Caco-2 (cell line): ENCODE measurements at regions not wholly inside any gene's neighbourhood (a gene's known extent, or its start where the extent isn't known, plus 50 kb on each side); places are given as distances from the start of the nearest gene placed in this dataset.

ENCODE experiments used
- BruUV-seq: library from RNA; stranded (reverse); fragments of 400-500 nt; replicated peaks from 2 replicates; lab custom pipeline; 2021; lab: Mats Ljungman, UMichigan
- CTCF ChIA-PET: fragments of 300-600 bp; sonication (Branson Sonifier 250); formaldehyde crosslinking; loops from one replicate; lab custom pipeline; 2022; ENCODE audit warnings: antibody characterized with exemption; lab: Charles Lee
- POLR2A ChIA-PET: fragments of 300-600 bp; sonication (Branson Sonifier 250); formaldehyde crosslinking; loops from one replicate; lab custom pipeline; 2022; ENCODE audit warnings: antibody characterized with exemption; lab: Charles Lee
- DNase-seq, 2 experiments: peaks; one replicate each; pipeline versions ENCODE4 v3.0.0 to v3.0.0-alpha.2; 2020 to 2022
- H3K27me3 ChIP-seq: replicated peaks from 2 replicates; pipeline ENCODE4 v1.6.0; 2011; ENCODE audit warnings: low read length; ENCODE audit not compliant: control insufficient read depth, insufficient read depth
- H3K36me3 ChIP-seq: 2 replicates; pipeline ENCODE4 v1.5.1; 2011; ENCODE audit warnings: low read length; ENCODE audit not compliant: control insufficient read depth, insufficient read depth
- H3K4me1 ChIP-seq: fragments of 250-450 bp; sonication (Bioruptor Pico); 2 replicates; pipeline ENCODE4 v1.5.1; 2020; ENCODE audit warnings: mild to moderate bottlenecking
- H3K4me3 ChIP-seq: 2 replicates; pipeline ENCODE4 v1.5.1; 2011; ENCODE audit warnings: low read depth, mild to moderate bottlenecking, control low read depth, low read length
- H3K9me3 ChIP-seq: fragments of 250-450 bp; sonication (Bioruptor Pico); 2 replicates; pipeline ENCODE4 v1.5.1; 2020; ENCODE audit warnings: mild to moderate bottlenecking, moderate library complexity
- H3K27ac Mint-ChIP-seq: one replicate; pipeline ENCODE4 v1.8.0; 2022; ENCODE audit warnings: mixed read lengths; ENCODE audit not compliant: unreplicated experiment
- H3K27me3 Mint-ChIP-seq: one replicate; pipeline ENCODE4 v1.8.0; 2022; ENCODE audit warnings: mixed read lengths; ENCODE audit not compliant: insufficient read depth, unreplicated experiment
- H3K36me3 Mint-ChIP-seq: one replicate; pipeline ENCODE4 v1.8.0; 2022; ENCODE audit warnings: mild to moderate bottlenecking, mixed read lengths; ENCODE audit not compliant: insufficient read depth, unreplicated experiment
- H3K4me1 Mint-ChIP-seq: one replicate; pipeline ENCODE4 v1.8.0; 2022; ENCODE audit warnings: low read depth, mixed read lengths; ENCODE audit not compliant: unreplicated experiment
- H3K4me3 Mint-ChIP-seq: one replicate; pipeline ENCODE4 v1.8.0; 2022; ENCODE audit warnings: mild to moderate bottlenecking, moderate library complexity, mixed read lengths; ENCODE audit not compliant: unreplicated experiment
- H3K9me3 Mint-ChIP-seq: one replicate; pipeline ENCODE4 v1.8.0; 2022; ENCODE audit warnings: mixed read lengths; ENCODE audit not compliant: unreplicated experiment
- intact Hi-C: fragments of 100-400 bp; cut with micrococcal nuclease; formaldehyde crosslinking; loops from one replicate; pipeline ENCODE4 v1.10.0; 2022; ENCODE audit not compliant: unreplicated experiment
- TF ChIP-seq, protein P1 (sequence below), 2 experiments: fragments of 200-600 bp in 1 of 2; IDR thresholded peaks; 1 replicate in 1 of 2; 2 replicates in 1 of 2; pipeline versions ENCODE4 v1.5.1 to v1.8.0; 2011 to 2022; ENCODE audit warnings: antibody characterized with exemption in 1 of 2, control low read depth in 1 of 2, inconsistent platforms in 1 of 2, low read depth in 1 of 2, low read length in 1 of 2, mild to moderate bottlenecking in 1 of 2, moderate library complexity in 1 of 2; ENCODE audit not compliant: insufficient read depth in 1 of 2, severe bottlenecking in 1 of 2, unreplicated experiment in 1 of 2

DNA sequence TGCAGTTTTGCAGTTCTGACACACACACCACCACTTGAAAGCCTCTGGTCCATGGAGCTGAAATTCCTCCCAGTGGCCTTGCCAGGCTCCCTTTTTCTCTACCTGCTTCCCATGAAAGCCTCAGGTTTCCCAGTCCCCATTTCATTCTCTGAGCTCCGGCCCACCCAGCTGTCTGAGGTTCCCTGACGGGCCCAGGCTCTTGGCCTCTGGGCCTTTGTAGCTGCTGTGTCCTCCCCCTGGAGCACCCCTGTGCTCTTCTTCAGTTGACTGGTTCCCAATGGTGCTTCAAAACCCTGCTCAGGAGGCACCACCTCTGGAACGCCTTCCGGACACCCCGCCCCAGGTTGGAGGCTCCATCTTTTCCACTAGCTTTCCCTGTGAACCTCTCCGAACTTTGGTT lies 155.9 kb upstream of the SHB start:
- Histone ChIP-seq H3K9me3 (peaks cover 9% of the 10 kb centered on the region), H3K27me3 (no peaks in the 10 kb centered on the region), H3K36me3 (no peaks in the 10 kb centered on the region), H3K4me1 (peaks cover 24% of the 10 kb centered on the region), H3K4me3 (no peak overlapping the region)
- TF ChIP-seq, protein P1, sequence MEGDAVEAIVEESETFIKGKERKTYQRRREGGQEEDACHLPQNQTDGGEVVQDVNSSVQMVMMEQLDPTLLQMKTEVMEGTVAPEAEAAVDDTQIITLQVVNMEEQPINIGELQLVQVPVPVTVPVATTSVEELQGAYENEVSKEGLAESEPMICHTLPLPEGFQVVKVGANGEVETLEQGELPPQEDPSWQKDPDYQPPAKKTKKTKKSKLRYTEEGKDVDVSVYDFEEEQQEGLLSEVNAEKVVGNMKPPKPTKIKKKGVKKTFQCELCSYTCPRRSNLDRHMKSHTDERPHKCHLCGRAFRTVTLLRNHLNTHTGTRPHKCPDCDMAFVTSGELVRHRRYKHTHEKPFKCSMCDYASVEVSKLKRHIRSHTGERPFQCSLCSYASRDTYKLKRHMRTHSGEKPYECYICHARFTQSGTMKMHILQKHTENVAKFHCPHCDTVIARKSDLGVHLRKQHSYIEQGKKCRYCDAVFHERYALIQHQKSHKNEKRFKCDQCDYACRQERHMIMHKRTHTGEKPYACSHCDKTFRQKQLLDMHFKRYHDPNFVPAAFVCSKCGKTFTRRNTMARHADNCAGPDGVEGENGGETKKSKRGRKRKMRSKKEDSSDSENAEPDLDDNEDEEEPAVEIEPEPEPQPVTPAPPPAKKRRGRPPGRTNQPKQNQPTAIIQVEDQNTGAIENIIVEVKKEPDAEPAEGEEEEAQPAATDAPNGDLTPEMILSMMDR (IDR thresholded peaks at IDR 0.05; ENCODE audit: insufficient read depth in 1 of 2, low read depth in 1 of 2, low read length in 1 of 2, severe bottlenecking in 1 of 2, unreplicated experiment in 1 of 2), result no peak
- Mint-ChIP-seq H3K27me3 (no peaks in the 10 kb centered on the region), H3K4me3 (no peak overlapping the region), H3K4me1 (peaks cover 8% of the 10 kb centered on the region), H3K9me3 (peaks cover 19% of the 10 kb centered on the region), H3K27ac (no peak overlapping the region), H3K36me3 (peaks cover 5% of the 10 kb centered on the region)
- BruUV-seq, result no TSS peak
- ChIA-PET POLR2A (no interaction called here), CTCF (no interaction called here)
- DNase-seq, result no peak
- intact Hi-C loops, result loop anchor here (5.0 kb wide), 1 partner anchor 63 kb away; no protein-coding TSS in a partner anchor

DNA sequence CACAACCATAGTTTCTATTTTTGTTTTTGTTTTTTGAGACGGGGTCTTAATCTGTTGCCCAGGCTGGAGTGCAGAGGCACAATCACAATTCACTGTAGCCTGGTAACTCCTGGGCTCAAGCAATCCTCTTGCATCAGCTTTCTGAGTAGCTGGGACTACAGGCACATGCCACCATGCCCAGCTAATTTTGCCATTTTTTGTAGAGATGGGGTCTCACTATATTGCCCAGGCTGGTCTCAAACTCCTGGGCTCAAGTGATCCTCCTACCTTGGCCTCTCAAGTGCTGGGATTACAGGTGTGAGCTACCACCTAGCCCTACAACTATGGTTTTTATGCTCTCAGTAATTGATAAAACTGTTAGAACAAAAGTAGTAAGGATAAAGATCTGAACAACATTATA lies 147.5 kb upstream of the SHB start:
- H3K9me3 Mint-ChIP-seq, result peaks cover 10% of the 10 kb centered on the region
- DNase-seq, result no peak
- H3K27ac Mint-ChIP-seq, result no peak overlapping the region
- no peaks in the 10 kb centered on the region for H3K36me3 ChIP-seq
- H3K4me3 ChIP-seq, result no peak overlapping the region
- ChIA-PET CTCF (no interaction called here), POLR2A (no interaction called here)
- H3K4me1 ChIP-seq, result 0 out of 2 replicates have a peak, but pooled peaks cover 5% of the 10 kb centered on the region
- H3K4me3 Mint-ChIP-seq, result no peak overlapping the region
- no peaks in the 10 kb centered on the region for H3K4me1 Mint-ChIP-seq
- TF ChIP-seq, protein P1 (IDR thresholded peaks at IDR 0.05; ENCODE audit: insufficient read depth in 1 of 2, low read depth in 1 of 2, low read length in 1 of 2, severe bottlenecking in 1 of 2, unreplicated experiment in 1 of 2), result no peak
- H3K27me3 Mint-ChIP-seq, result no peaks in the 10 kb centered on the region
- intact Hi-C loops, result no loop called here
- no TSS peak for BruUV-seq
- H3K27me3 ChIP-seq, result no peaks in the 10 kb centered on the region
- peaks cover 4% of the 10 kb centered on the region; the same call in 1 of the 2 replicates for H3K9me3 ChIP-seq
- H3K36me3 Mint-ChIP-seq, result no peaks in the 10 kb centered on the region

DNA sequence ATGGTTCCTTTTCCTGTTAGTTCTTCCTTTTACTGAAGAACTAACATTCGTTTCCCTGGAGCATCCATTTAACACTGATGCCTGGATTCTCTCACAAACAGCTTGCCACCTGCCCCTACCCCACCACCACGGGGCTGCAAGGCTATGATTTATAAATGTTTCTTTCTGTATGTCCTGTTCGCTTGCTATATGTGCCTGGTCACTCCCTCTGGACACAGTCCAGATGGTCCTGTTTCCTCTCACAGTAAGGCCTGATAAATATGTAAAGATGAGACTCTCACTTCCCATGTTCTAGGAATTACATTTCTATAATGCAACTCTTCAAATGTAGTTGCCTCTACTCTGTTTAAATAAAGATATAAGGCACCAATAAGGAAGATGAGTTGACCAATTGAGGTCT lies 146.4 kb upstream of the SHB start:
- Mint-ChIP-seq H3K27ac (no peak overlapping the region), H3K36me3 (no peaks in the 10 kb centered on the region), H3K4me3 (no peak overlapping the region), H3K27me3 (no peaks in the 10 kb centered on the region), H3K9me3 (peaks cover 6% of the 10 kb centered on the region), H3K4me1 (no peaks in the 10 kb centered on the region)
- intact Hi-C loops, result no loop called here
- Histone ChIP-seq H3K36me3 (no peaks in the 10 kb centered on the region), H3K9me3 (peaks cover 4% of the 10 kb centered on the region; the same call in 1 of the 2 replicates), H3K27me3 (no peaks in the 10 kb centered on the region), H3K4me1 (0 out of 2 replicates have a peak, but pooled peaks cover 5% of the 10 kb centered on the region), H3K4me3 (no peak overlapping the region)
- POLR2A ChIA-PET, result no interaction called here
- DNase-seq, result no peak
- no TSS peak for BruUV-seq
- CTCF ChIA-PET, result no interaction called here
- TF ChIP-seq, protein P1 (IDR thresholded peaks at IDR 0.05; ENCODE audit: insufficient read depth in 1 of 2, low read depth in 1 of 2, low read length in 1 of 2, severe bottlenecking in 1 of 2, unreplicated experiment in 1 of 2), result no peak
